CD8-positive, alpha-beta memory T cell (primary cell): ENCODE measurements at regions not wholly inside any gene's neighbourhood (a gene's known extent, or its start where the extent isn't known, plus 50 kb on each side); places are given as distances from the start of the nearest gene placed in this dataset.

Experiments
- CTCF ChIA-PET: fragments of 350-600 bp; sonication (Branson Sonifier 250); formaldehyde crosslinking; loops from one replicate; lab custom pipeline; 2021; ENCODE audit warnings: antibody characterized with exemption; lab: Charles Lee
- POLR2A ChIA-PET: fragments of 350-600 bp; sonication (Branson Sonifier 250); formaldehyde crosslinking; loops from one replicate; lab custom pipeline; 2021; ENCODE audit warnings: antibody characterized with exemption; lab: Charles Lee
- DNase-seq, 5 donors: peaks; one replicate each; pipeline versions ENCODE4 v3.0.0 to v3.0.0-alpha.2; 2020 to 2022; ENCODE audit warnings: mixed read lengths in 1 of 5
- H3K27ac ChIP-seq: one replicate; pipeline ENCODE4 v1.7.0; 2013; ENCODE audit warnings: low read depth, mild to moderate bottlenecking, low read length, moderate library complexity
- H3K27me3 ChIP-seq: 2 replicates; pipeline ENCODE4 v1.7.0; 2013; ENCODE audit warnings: low read length, mild to moderate bottlenecking; ENCODE audit not compliant: insufficient read depth, poor library complexity, severe bottlenecking
- H3K36me3 ChIP-seq: 2 replicates; pipeline ENCODE4 v1.7.0; 2013; ENCODE audit warnings: mild to moderate bottlenecking, low read length, moderate library complexity; ENCODE audit not compliant: insufficient read depth
- H3K4me1 ChIP-seq: 2 replicates; pipeline ENCODE4 v1.7.0; 2013; ENCODE audit warnings: mild to moderate bottlenecking, low read length, moderate library complexity; ENCODE audit not compliant: insufficient read depth
- H3K4me3 ChIP-seq: 2 replicates; pipeline ENCODE4 v1.7.0; 2013; ENCODE audit warnings: mild to moderate bottlenecking, low read length
- H3K9me3 ChIP-seq: 2 replicates; pipeline ENCODE4 v1.7.0; 2013; ENCODE audit warnings: mild to moderate bottlenecking, low read length
- H3K27ac Mint-ChIP-seq, 8 donors: one replicate each; pipeline ENCODE4 v1.8.0; 2020 to 2021; ENCODE audit warnings: mixed read lengths in 8 of 8, mild to moderate bottlenecking in 6 of 8, inconsistent platforms in 3 of 8, moderate library complexity in 3 of 8
- H3K27me3 Mint-ChIP-seq, 2 donors: one replicate each; pipeline ENCODE4 v1.8.0; 2020 to 2021; ENCODE audit warnings: mixed read lengths in 2 of 2, mild to moderate bottlenecking in 1 of 2, moderate library complexity in 1 of 2
- H3K36me3 Mint-ChIP-seq, 3 donors: one replicate each; pipeline ENCODE4 v1.8.0; 2020 to 2021; ENCODE audit warnings: mixed read lengths in 3 of 3, inconsistent platforms in 1 of 3, mild to moderate bottlenecking in 1 of 3
- H3K4me1 Mint-ChIP-seq, 3 donors: one replicate each; pipeline ENCODE4 v1.8.0; 2020 to 2021; ENCODE audit warnings: mixed read lengths in 3 of 3, inconsistent platforms in 1 of 3, mild to moderate bottlenecking in 1 of 3
- H3K4me3 Mint-ChIP-seq, 7 donors: one replicate each; pipeline ENCODE4 v1.8.0; 2020 to 2021; ENCODE audit warnings: mixed read lengths in 7 of 7, mild to moderate bottlenecking in 6 of 7, moderate library complexity in 4 of 7, inconsistent platforms in 2 of 7
- H3K9me3 Mint-ChIP-seq, 5 donors: one replicate each; pipeline ENCODE4 v1.8.0; 2020 to 2022; ENCODE audit warnings: mixed read lengths in 5 of 5, mild to moderate bottlenecking in 3 of 5, moderate library complexity in 2 of 5, inconsistent platforms in 1 of 5

GRCh38 chr2:48912110-48912509 is 156.6 kb upstream of the LHCGR start:
- Mint-ChIP-seq H3K9me3 (peaks cover 0 to 5% (median 0%) of the 10 kb centered on the region in 5 donors), H3K27ac (no peak overlapping the region), H3K27me3 (no peaks in the 10 kb centered on the region), H3K4me3 (no peak overlapping the region), H3K4me1 (no peaks in the 10 kb centered on the region), H3K36me3 (no peaks in the 10 kb centered on the region)
- POLR2A ChIA-PET, result no interaction called here
- no peak overlapping the region for H3K27ac ChIP-seq
- DNase-seq, result no peak
- no peaks in the 10 kb centered on the region for H3K4me1 ChIP-seq
- no peaks in the 10 kb centered on the region for H3K27me3 ChIP-seq
- CTCF ChIA-PET, result no interaction called here
- no peaks in the 10 kb centered on the region for H3K36me3 ChIP-seq
- H3K4me3 ChIP-seq, result no peak overlapping the region
- H3K9me3 ChIP-seq, result no peaks in the 10 kb centered on the region

DNA sequence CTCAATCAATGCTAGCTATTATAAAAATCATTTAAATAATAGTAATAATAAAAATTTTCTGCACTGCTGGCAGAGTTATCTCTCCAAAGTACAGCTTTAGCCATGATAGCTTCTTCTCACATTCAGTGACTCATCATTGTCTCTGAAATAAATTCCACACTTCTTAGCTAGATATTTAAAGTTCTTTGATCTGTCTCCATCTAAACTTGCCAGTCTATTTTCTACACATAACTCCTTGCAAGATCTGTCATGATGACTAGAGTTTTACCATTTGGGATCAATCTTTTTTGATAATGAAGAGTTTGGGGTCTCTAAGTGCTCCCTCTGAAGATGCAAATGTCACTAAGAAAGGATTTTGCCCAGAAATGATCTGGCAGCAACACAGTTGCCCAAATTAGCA is 155.4 kb upstream of the LHCGR start:
- no peak overlapping the region for H3K27ac ChIP-seq
- no peaks in the 10 kb centered on the region for H3K27me3 Mint-ChIP-seq
- no peaks in the 10 kb centered on the region for H3K9me3 ChIP-seq
- POLR2A ChIA-PET, result no interaction called here
- no peak overlapping the region for H3K27ac Mint-ChIP-seq
- no peaks in the 10 kb centered on the region for H3K36me3 ChIP-seq
- no peaks in the 10 kb centered on the region for H3K4me1 Mint-ChIP-seq
- H3K27me3 ChIP-seq, result no peaks in the 10 kb centered on the region
- H3K36me3 Mint-ChIP-seq, result no peaks in the 10 kb centered on the region
- no peaks in the 10 kb centered on the region for H3K4me1 ChIP-seq
- peaks cover 0 to 5% (median 1%) of the 10 kb centered on the region in 5 donors for H3K9me3 Mint-ChIP-seq
- DNase-seq, result no peak
- CTCF ChIA-PET, result no interaction called here
- no peak overlapping the region for H3K4me3 ChIP-seq
- H3K4me3 Mint-ChIP-seq, result no peak overlapping the region

DNA sequence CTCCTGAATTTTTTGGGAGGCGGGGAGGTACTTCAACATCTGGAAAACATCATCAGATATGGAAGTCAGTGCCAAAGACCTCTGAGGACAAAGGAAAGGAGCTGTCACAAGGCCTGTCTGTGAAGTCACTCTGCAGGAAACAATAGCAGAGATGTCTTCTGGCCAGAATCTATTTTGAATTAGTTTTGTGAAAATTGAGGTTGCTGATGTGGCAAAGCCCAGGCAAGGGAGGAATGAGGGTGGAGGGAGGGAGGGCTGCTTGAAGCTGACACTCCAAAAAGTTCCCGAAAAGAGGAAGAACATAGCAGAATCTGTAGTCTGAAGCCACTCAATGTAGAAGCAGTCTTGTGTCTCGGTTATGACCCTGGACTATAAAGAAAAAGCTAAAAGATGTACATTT is 151.1 kb upstream of the LHCGR start:
- DNase-seq, result no peak
- no peaks in the 10 kb centered on the region for H3K4me1 Mint-ChIP-seq
- Histone ChIP-seq H3K4me1 (no peaks in the 10 kb centered on the region), H3K27me3 (no peaks in the 10 kb centered on the region), H3K27ac (no peak overlapping the region), H3K36me3 (no peaks in the 10 kb centered on the region), H3K9me3 (no peaks in the 10 kb centered on the region), H3K4me3 (no peak overlapping the region)
- H3K36me3 Mint-ChIP-seq, result no peaks in the 10 kb centered on the region
- CTCF ChIA-PET, result no interaction called here
- peaks cover 0 to 2% of the 10 kb centered on the region in 2 donors for H3K27me3 Mint-ChIP-seq
- no peak overlapping the region for H3K4me3 Mint-ChIP-seq
- no peak overlapping the region for H3K27ac Mint-ChIP-seq
- POLR2A ChIA-PET, result no interaction called here
- peaks cover 0 to 8% (median 2%) of the 10 kb centered on the region in 5 donors for H3K9me3 Mint-ChIP-seq

GRCh38 chr2:48905696-48906095 is 150.2 kb upstream of the LHCGR start:
- Histone ChIP-seq H3K27me3 (no peaks in the 10 kb centered on the region), H3K36me3 (no peaks in the 10 kb centered on the region), H3K27ac (no peak overlapping the region), H3K4me3 (no peak overlapping the region), H3K9me3 (no peaks in the 10 kb centered on the region), H3K4me1 (no peaks in the 10 kb centered on the region)
- H3K27me3 Mint-ChIP-seq, result peaks cover 0 to 2% of the 10 kb centered on the region in 2 donors
- H3K27ac Mint-ChIP-seq, result no peak overlapping the region
- no peaks in the 10 kb centered on the region for H3K36me3 Mint-ChIP-seq
- no peaks in the 10 kb centered on the region for H3K4me1 Mint-ChIP-seq
- H3K9me3 Mint-ChIP-seq, result peaks cover 0 to 8% (median 2%) of the 10 kb centered on the region in 5 donors
- POLR2A ChIA-PET, result no interaction called here
- no peak overlapping the region for H3K4me3 Mint-ChIP-seq
- DNase-seq, result no peak
- CTCF ChIA-PET, result no interaction called here

- H3K4me1 ChIP-seq, result no peaks in the 10 kb centered on the region
- no peaks in the 10 kb centered on the region for H3K36me3 ChIP-seq
- Mint-ChIP-seq H3K4me3 (no peak overlapping the region), H3K36me3 (no peaks in the 10 kb centered on the region), H3K27ac (no peak overlapping the region), H3K9me3 (peaks cover 0 to 9% (median 2%) of the 10 kb centered on the region in 5 donors), H3K4me1 (no peaks in the 10 kb centered on the region), H3K27me3 (peaks cover 0 to 2% of the 10 kb centered on the region in 2 donors)
- no peak overlapping the region for H3K4me3 ChIP-seq
- no peaks in the 10 kb centered on the region for H3K27me3 ChIP-seq
- H3K9me3 ChIP-seq, result no peaks in the 10 kb centered on the region
- DNase-seq, result no peak
- POLR2A ChIA-PET, result no interaction called here
- no peak overlapping the region for H3K27ac ChIP-seq
- CTCF ChIA-PET, result no interaction called here
Observed at GRCh38 chr2:48902521-48902920, 147.0 kb upstream of the LHCGR start.

DNA sequence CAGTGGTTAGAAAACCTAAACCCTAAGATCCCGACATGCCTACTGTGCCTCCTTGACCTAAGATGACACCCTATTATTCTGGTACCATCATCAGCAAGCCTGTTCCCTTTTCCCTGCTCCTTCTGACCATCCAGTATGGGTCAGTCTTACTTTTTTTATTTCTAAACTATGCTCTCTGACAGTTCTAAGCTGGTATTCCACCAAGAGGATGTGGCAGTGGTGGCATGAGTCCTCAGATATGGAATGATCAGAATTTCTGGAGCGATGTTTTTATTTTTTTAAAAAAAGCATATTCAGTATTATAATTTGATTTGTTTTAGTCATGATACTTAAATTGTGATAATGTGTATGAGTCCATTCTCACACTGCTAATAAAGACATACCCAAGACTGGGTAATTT is 145.9 kb upstream of the LHCGR start:
- DNase-seq, result no peak
- Mint-ChIP-seq H3K27ac (no peak overlapping the region), H3K4me3 (no peak overlapping the region), H3K9me3 (peaks cover 0 to 9% (median 4%) of the 10 kb centered on the region in 5 donors), H3K27me3 (peaks cover 0 to 2% of the 10 kb centered on the region in 2 donors), H3K36me3 (no peaks in the 10 kb centered on the region), H3K4me1 (no peaks in the 10 kb centered on the region)
- CTCF ChIA-PET, result no interaction called here
- H3K9me3 ChIP-seq, result no peaks in the 10 kb centered on the region
- H3K36me3 ChIP-seq, result no peaks in the 10 kb centered on the region
- POLR2A ChIA-PET, result no interaction called here
- H3K4me1 ChIP-seq, result no peaks in the 10 kb centered on the region
- no peak overlapping the region for H3K27ac ChIP-seq
- H3K4me3 ChIP-seq, result no peak overlapping the region
- H3K27me3 ChIP-seq, result no peaks in the 10 kb centered on the region

- no peaks in the 10 kb centered on the region for H3K36me3 ChIP-seq
- no peak overlapping the region for H3K27ac ChIP-seq
- Mint-ChIP-seq H3K36me3 (no peaks in the 10 kb centered on the region), H3K27me3 (peaks cover 0 to 2% of the 10 kb centered on the region in 2 donors), H3K9me3 (peaks cover 0 to 9% (median 4%) of the 10 kb centered on the region in 5 donors), H3K4me1 (no peaks in the 10 kb centered on the region), H3K4me3 (no peak overlapping the region), H3K27ac (no peak overlapping the region)
- CTCF ChIA-PET, result no interaction called here
- no peaks in the 10 kb centered on the region for H3K9me3 ChIP-seq
- POLR2A ChIA-PET, result no interaction called here
- no peak overlapping the region for H3K4me3 ChIP-seq
- DNase-seq, result no peak
- H3K4me1 ChIP-seq, result no peaks in the 10 kb centered on the region
- no peaks in the 10 kb centered on the region for H3K27me3 ChIP-seq
Observed at GRCh38 chr2:48901015-48901343, 145.5 kb upstream of the LHCGR start.

GRCh38 chr2:48900321-48901014 is 144.9 kb upstream of the LHCGR start:
- no peaks in the 10 kb centered on the region for H3K36me3 Mint-ChIP-seq
- no peaks in the 10 kb centered on the region for H3K27me3 ChIP-seq
- no peak overlapping the region for H3K27ac Mint-ChIP-seq
- peaks cover 0 to 2% of the 10 kb centered on the region in 2 donors for H3K27me3 Mint-ChIP-seq
- no peak overlapping the region for H3K4me3 ChIP-seq
- no peak for DNase-seq
- H3K4me3 Mint-ChIP-seq, result no peak overlapping the region
- CTCF ChIA-PET, result interaction anchor here (0.6 kb wide), 1 partner anchor 1156 kb away, joined by 3 read pairs; no protein-coding TSS in a partner anchor
- no peak overlapping the region for H3K27ac ChIP-seq
- H3K4me1 Mint-ChIP-seq, result no peaks in the 10 kb centered on the region
- POLR2A ChIA-PET, result no interaction called here
- no peaks in the 10 kb centered on the region for H3K9me3 ChIP-seq
- H3K4me1 ChIP-seq, result no peaks in the 10 kb centered on the region
- H3K9me3 Mint-ChIP-seq, result peaks cover 0 to 9% (median 4%) of the 10 kb centered on the region in 5 donors
- H3K36me3 ChIP-seq, result no peaks in the 10 kb centered on the region
